HepG2 (cell line): ENCODE measurements at regions not wholly inside any gene's neighbourhood (a gene's known extent, or its start where the extent isn't known, plus 50 kb on each side); places are given as distances from the start of the nearest gene placed in this dataset.

Source experiments
- ATAC-seq: fragments of 200-7000 bp; cut with Tn5 transposase; 3 replicates; pipeline ENCODE4 v1.9.1; 2020; ENCODE audit warnings: mild to moderate bottlenecking, moderate library complexity
- BruUV-seq: library from RNA; stranded (reverse); fragments of 400-500 nt; replicated peaks from 2 replicates; lab custom pipeline; 2021; lab: Mats Ljungman, UMichigan
- CTCF ChIA-PET: fragments of 300-600 bp; formaldehyde crosslinking; extraction: SDS; loops from one replicate; lab custom pipeline; 2021; ENCODE audit warnings: low total read pairs, inconsistent platforms, low intra/inter-chr PET ratio; lab: Yijun Ruan, JAX
- POLR2A ChIA-PET: fragments of 350-600 bp; sonication (Branson Sonifier 250); formaldehyde crosslinking; loops from one replicate; lab custom pipeline; 2020; ENCODE audit warnings: antibody characterized with exemption, inconsistent platforms; lab: Yijun Ruan, JAX
- DNase-seq: peaks from one replicate; pipeline ENCODE4 v3.0.0-alpha.2; 2015; ENCODE audit warnings: low spot score
- FAIRE-seq: peaks from 3 replicates; lab custom pipeline; 2011; peaks lifted over from hg19 to GRCh38; lab: Jason Lieb, UNC
- H2AFZ ChIP-seq: one replicate; pipeline ENCODE4 v1.6.1; 2011; ENCODE audit warnings: low read length, inconsistent platforms
- H3K27ac ChIP-seq: fragments of 300-600 bp; 3 replicates; pipeline ENCODE4 v1.8.0; 2011; ENCODE audit warnings: mixed run types, mild to moderate bottlenecking, mixed read lengths, low read length, inconsistent platforms; ENCODE audit not compliant: insufficient read depth; ENCODE audit errors: extremely low read length
- H3K27me3 ChIP-seq, 2 experiments: fragments of 200-600 bp in 1 of 2; 2 replicates in 1 of 2; 3 replicates in 1 of 2; pipeline versions ENCODE4 v1.6.0 to v1.8.0; 2011; ENCODE audit warnings: low read length in 2 of 2, mild to moderate bottlenecking in 2 of 2, moderate library complexity in 2 of 2, inconsistent platforms in 1 of 2; ENCODE audit not compliant: insufficient read depth in 2 of 2, control insufficient read depth in 1 of 2
- H3K36me3 ChIP-seq, 2 experiments: fragments of 200-600 bp in 1 of 2; replicated peaks in 1 of 2; 2 replicates in 1 of 2; 3 replicates in 1 of 2; pipeline versions ENCODE4 v1.5.1 to v1.8.0; 2011; ENCODE audit warnings: low read length in 2 of 2, inconsistent platforms in 1 of 2; ENCODE audit not compliant: insufficient read depth in 2 of 2, control insufficient read depth in 1 of 2
- H3K4me1 ChIP-seq: 2 replicates; pipeline ENCODE4 v1.5.1; 2012; ENCODE audit warnings: low read length, inconsistent platforms; ENCODE audit not compliant: insufficient read depth
- H3K4me2 ChIP-seq: 2 replicates; pipeline ENCODE4 v1.6.0; 2011; ENCODE audit warnings: low read depth, low read length, inconsistent platforms
- H3K4me3 ChIP-seq, 3 experiments: fragments of 200-600 bp in 1 of 3; sonication (generic), shearing (Covaris generic) in 1 of 3; replicated peaks in 1 of 3; 2 replicates each; pipeline ENCODE4 v1.5.1; 2011 to 2016; ENCODE audit warnings: low read length in 3 of 3, inconsistent platforms in 2 of 3, low read depth in 2 of 3, mild to moderate bottlenecking in 2 of 3, control low read depth in 1 of 3, mixed read lengths in 1 of 3; ENCODE audit not compliant: insufficient read depth in 1 of 3
- H3K79me2 ChIP-seq: one replicate; pipeline ENCODE4 v1.6.1; 2011; ENCODE audit warnings: low read length, inconsistent platforms; ENCODE audit not compliant: insufficient read depth
- H3K9ac ChIP-seq: 2 replicates; pipeline ENCODE4 v1.6.0; 2011; ENCODE audit warnings: mild to moderate bottlenecking, low read depth, low read length, inconsistent platforms; ENCODE audit not compliant: insufficient read depth
- H3K9me3 ChIP-seq: 2 replicates; pipeline ENCODE4 v1.5.1; 2012; ENCODE audit warnings: mild to moderate bottlenecking, low read length
- H4K20me1 ChIP-seq: 2 replicates; pipeline ENCODE4 v1.6.0; 2011; ENCODE audit warnings: inconsistent platforms, mild to moderate bottlenecking, low read length, moderate library complexity; ENCODE audit not compliant: insufficient read depth
- CREB1 ChIP-seq, 2 experiments: fragments of 450-650 bp in 1 of 2; IDR thresholded peaks; 2 replicates each; pipeline ENCODE4 v1.6.1; 2016 to 2017; ENCODE audit warnings: control low read depth in 1 of 2, mild to moderate bottlenecking in 1 of 2, missing compliant biosample characterization in 1 of 2, missing genetic modification characterization in 1 of 2
- EEA1 ChIP-seq: sonication (generic); formaldehyde crosslinking; IDR thresholded peaks from 2 replicates; pipeline ENCODE4 v1.5.1; 2020; ENCODE audit warnings: mild to moderate bottlenecking, missing genetic modification reagents, borderline replicate concordance
- FOSL1 ChIP-seq: sonication (generic); formaldehyde crosslinking; IDR thresholded peaks from 2 replicates; pipeline ENCODE4 v1.9.0; 2021; ENCODE audit warnings: missing genetic modification reagents, borderline replicate concordance
- FOXA1 ChIP-seq, 2 experiments: fragments of 450-650 bp in 1 of 2; sonication (generic) in 1 of 2; formaldehyde crosslinking in 1 of 2; IDR thresholded peaks; 2 replicates each; pipeline versions ENCODE4 v1.4.0 to v1.6.1; 2016 to 2020; ENCODE audit warnings: missing genetic modification reagents in 1 of 2
- GLI4 ChIP-seq: sonication (generic); formaldehyde crosslinking; IDR thresholded peaks from 2 replicates; pipeline ENCODE4 v1.5.1; 2020; ENCODE audit warnings: missing genetic modification reagents, mild to moderate bottlenecking, moderate library complexity, borderline replicate concordance
- GPN1 ChIP-seq: sonication (generic); formaldehyde crosslinking; IDR thresholded peaks from 2 replicates; pipeline ENCODE4 v1.5.1; 2020; ENCODE audit warnings: missing genetic modification reagents, borderline replicate concordance
- HES4 ChIP-seq: sonication (generic); formaldehyde crosslinking; IDR thresholded peaks from 2 replicates; pipeline ENCODE4 v1.9.0; 2021; ENCODE audit warnings: mild to moderate bottlenecking, missing genetic modification reagents, borderline replicate concordance
- MBD4 ChIP-seq: IDR thresholded peaks from 2 replicates; pipeline ENCODE4 v1.6.1; 2012; ENCODE audit warnings: low read length, inconsistent platforms, borderline replicate concordance
- MEIS1 ChIP-seq: sonication (generic); formaldehyde crosslinking; IDR thresholded peaks from 2 replicates; pipeline ENCODE4 v1.9.0; 2021; ENCODE audit warnings: mild to moderate bottlenecking, missing genetic modification reagents, moderate library complexity, borderline replicate concordance
- NFATC3 ChIP-seq: sonication (generic); formaldehyde crosslinking; IDR thresholded peaks from 2 replicates; pipeline ENCODE4 v1.5.1; 2020; ENCODE audit warnings: mild to moderate bottlenecking, missing genetic modification reagents
- SALL2 ChIP-seq: sonication (generic); formaldehyde crosslinking; IDR thresholded peaks from 2 replicates; pipeline ENCODE4 v1.8.1; 2023; ENCODE audit warnings: mild to moderate bottlenecking, missing genetic modification reagents, inconsistent platforms
- SPEN ChIP-seq: sonication (generic); formaldehyde crosslinking; IDR thresholded peaks from 2 replicates; pipeline ENCODE4 v1.5.1; 2020; ENCODE audit warnings: low read depth, mild to moderate bottlenecking, missing genetic modification reagents
- TGIF2 ChIP-seq: IDR thresholded peaks from 2 replicates; pipeline ENCODE4 v1.6.1; 2016; ENCODE audit warnings: control low read depth, missing compliant biosample characterization
- TP53 ChIP-seq: sonication (generic); formaldehyde crosslinking; conservative IDR thresholded peaks from 2 replicates; pipeline ENCODE4 v1.4.0; 2020; ENCODE audit warnings: missing genetic modification reagents
- TRIM24 ChIP-seq: sonication (generic); formaldehyde crosslinking; IDR thresholded peaks from 2 replicates; pipeline ENCODE4 v1.8.0; 2022; ENCODE audit warnings: mild to moderate bottlenecking, missing genetic modification reagents
- ZBTB21 ChIP-seq: sonication (generic); formaldehyde crosslinking; IDR thresholded peaks from 2 replicates; pipeline ENCODE4 v1.4.0; 2020; ENCODE audit warnings: missing genetic modification reagents
- ZNF629 ChIP-seq: sonication (generic); formaldehyde crosslinking; conservative IDR thresholded peaks from 2 replicates; pipeline ENCODE4 v1.5.0; 2020; ENCODE audit warnings: missing genetic modification reagents
- ZNF7 ChIP-seq: IDR thresholded peaks from 2 replicates; pipeline ENCODE4 v1.6.1; 2016; ENCODE audit warnings: missing biosample characterization, missing genetic modification reagents
- ZSCAN21 ChIP-seq: sonication (generic); formaldehyde crosslinking; IDR thresholded peaks from 2 replicates; pipeline ENCODE4 v1.8.0; 2022; ENCODE audit warnings: mild to moderate bottlenecking, missing genetic modification reagents, moderate library complexity, borderline replicate concordance
- WGBS: methylation state at CpG from one replicate; pipeline ENCODE4 v1.1.6; 2017; ENCODE audit warnings: low lambda C conversion rate; 5-methylcytosine and 5-hydroxymethylcytosine counted together
- in situ Hi-C: cut with HindIII; loops from 2 replicates; pipeline ENCODE4 v1.10.0; 2017; ENCODE audit warnings: low pct_unique_long_range_greater_than_20kb; ENCODE audit not compliant: extremely low pct_ligation_motif_present
- intact Hi-C: fragments of 100-400 bp; cut with micrococcal nuclease; formaldehyde crosslinking; loops from one replicate; pipeline ENCODE4 v1.10.0; 2022; ENCODE audit not compliant: unreplicated experiment
- TF ChIP-seq, protein P1 (sequence below): sonication (generic); formaldehyde crosslinking; IDR thresholded peaks from 2 replicates; pipeline ENCODE4 v1.4.0; 2020; ENCODE audit warnings: missing genetic modification reagents

DNA sequence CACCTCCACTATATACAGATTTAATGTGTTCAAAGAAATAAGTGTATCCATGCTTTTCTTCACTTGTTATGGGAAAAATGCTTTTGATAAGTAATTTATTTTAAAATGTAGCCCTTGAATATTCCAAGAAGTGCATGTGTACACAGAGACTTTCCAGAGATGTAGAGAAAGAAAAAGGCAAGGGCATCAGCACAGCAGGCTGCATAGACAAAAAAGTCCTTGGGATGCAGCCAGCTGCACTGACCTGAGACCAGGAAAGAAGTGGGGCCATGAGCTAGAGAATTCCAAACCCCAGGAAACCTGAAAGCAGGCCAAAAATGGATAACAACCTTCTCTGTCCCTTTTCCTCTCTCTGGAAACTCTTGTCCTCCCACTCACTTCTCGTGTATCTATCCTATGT, 51.6 kb upstream of the PRDM8 start:
- ATAC-seq (no peak), FAIRE-seq (no peak), DNase-seq (no peak)
- no peak overlapping the region for H3K27ac ChIP-seq
- H3K4me1 ChIP-seq: no peaks in the 10 kb centered on the region
- TF ChIP-seq ZNF629 (CRISPR knock-in tag): no peak
- TF ChIP-seq CREB1 (IDR thresholded peaks at IDR 0.05): no peak
- TF ChIP-seq CREB1 (CRISPR knock-in tag; IDR thresholded peaks at IDR 0.05): no peak
- TF ChIP-seq TGIF2 (CRISPR knock-in tag): no peak
- TF ChIP-seq HES4 (CRISPR knock-in tag): no peak
- no peak for TF ChIP-seq SALL2 (CRISPR knock-in tag)
- no peak for TF ChIP-seq GPN1 (CRISPR knock-in tag)
- no peaks in the 10 kb centered on the region for H3K27me3 ChIP-seq
- H3K4me2 ChIP-seq: no peak overlapping the region
- CTCF ChIA-PET: no interaction called here
- no peaks in the 10 kb centered on the region for H3K79me2 ChIP-seq
- no TSS peak for BruUV-seq
- 0% methylated on average over 1 of the region's 1 CpG for WGBS
- intact Hi-C loops (no loop called here), in situ Hi-C loops (no loop called here)
- no peak overlapping the region for H3K4me3 ChIP-seq
- POLR2A ChIA-PET: no interaction called here
- H3K9ac ChIP-seq: no peak overlapping the region
- H2AFZ ChIP-seq: no peak overlapping the region
- H3K36me3 ChIP-seq: no peaks in the 10 kb centered on the region
- no peaks in the 10 kb centered on the region for H3K9me3 ChIP-seq
- no peaks in the 10 kb centered on the region for H4K20me1 ChIP-seq

- no peak overlapping the region for H3K27ac ChIP-seq
- intact Hi-C loops (no loop called here), in situ Hi-C loops (no loop called here)
- no peak overlapping the region for H2AFZ ChIP-seq
- H3K27me3 ChIP-seq: no peaks in the 10 kb centered on the region
- no peak overlapping the region for H3K4me2 ChIP-seq
- no peaks in the 10 kb centered on the region for H3K9me3 ChIP-seq
- POLR2A ChIA-PET: no interaction called here
- BruUV-seq: no TSS peak
- CTCF ChIA-PET: no interaction called here
- FAIRE-seq (no peak), ATAC-seq (no peak), DNase-seq (no peak)
- H4K20me1 ChIP-seq: no peaks in the 10 kb centered on the region
- H3K4me1 ChIP-seq: no peaks in the 10 kb centered on the region
- no peak overlapping the region for H3K9ac ChIP-seq
- no peaks in the 10 kb centered on the region for H3K36me3 ChIP-seq
- H3K4me3 ChIP-seq: no peak overlapping the region
- H3K79me2 ChIP-seq: no peaks in the 10 kb centered on the region
- TF ChIP-seq GLI4 (CRISPR knock-in tag) (no peak), EEA1 (no peak), SPEN (no peak), NFATC3 (no peak), ZBTB21 (CRISPR knock-in tag) (no peak), ZNF7 (CRISPR knock-in tag) (no peak), TP53 (CRISPR knock-in tag) (no peak), TRIM24 (CRISPR knock-in tag) (no peak), MBD4 (no peak), FOSL1 (no peak), ZSCAN21 (CRISPR knock-in tag) (no peak), FOXA1 (IDR thresholded peaks at IDR 0.05) (no peak), FOXA1 (CRISPR knock-in tag; IDR thresholded peaks at IDR 0.05) (no peak), MEIS1 (CRISPR knock-in tag) (no peak)
- TF ChIP-seq, protein P1, sequence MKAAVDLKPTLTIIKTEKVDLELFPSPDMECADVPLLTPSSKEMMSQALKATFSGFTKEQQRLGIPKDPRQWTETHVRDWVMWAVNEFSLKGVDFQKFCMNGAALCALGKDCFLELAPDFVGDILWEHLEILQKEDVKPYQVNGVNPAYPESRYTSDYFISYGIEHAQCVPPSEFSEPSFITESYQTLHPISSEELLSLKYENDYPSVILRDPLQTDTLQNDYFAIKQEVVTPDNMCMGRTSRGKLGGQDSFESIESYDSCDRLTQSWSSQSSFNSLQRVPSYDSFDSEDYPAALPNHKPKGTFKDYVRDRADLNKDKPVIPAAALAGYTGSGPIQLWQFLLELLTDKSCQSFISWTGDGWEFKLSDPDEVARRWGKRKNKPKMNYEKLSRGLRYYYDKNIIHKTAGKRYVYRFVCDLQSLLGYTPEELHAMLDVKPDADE (CRISPR knock-in tag): no peak
Observed at GRCh38 chr4:80144676-80145470, 52.4 kb upstream of the PRDM8 start.
